HG03135 (cell line): ENCODE measurements at regions not wholly inside any gene's neighbourhood (a gene's known extent, or its start where the extent isn't known, plus 50 kb on each side); places are given as distances from the start of the nearest gene placed in this dataset.

Experiments used
- ATAC-seq: cut with Tn5 transposase; IDR thresholded peaks from one replicate; pipeline ENCODE4 v1.9.1; 2021; ENCODE audit warnings: mild to moderate bottlenecking, moderate library complexity; ENCODE audit not compliant: unreplicated experiment

DNA sequence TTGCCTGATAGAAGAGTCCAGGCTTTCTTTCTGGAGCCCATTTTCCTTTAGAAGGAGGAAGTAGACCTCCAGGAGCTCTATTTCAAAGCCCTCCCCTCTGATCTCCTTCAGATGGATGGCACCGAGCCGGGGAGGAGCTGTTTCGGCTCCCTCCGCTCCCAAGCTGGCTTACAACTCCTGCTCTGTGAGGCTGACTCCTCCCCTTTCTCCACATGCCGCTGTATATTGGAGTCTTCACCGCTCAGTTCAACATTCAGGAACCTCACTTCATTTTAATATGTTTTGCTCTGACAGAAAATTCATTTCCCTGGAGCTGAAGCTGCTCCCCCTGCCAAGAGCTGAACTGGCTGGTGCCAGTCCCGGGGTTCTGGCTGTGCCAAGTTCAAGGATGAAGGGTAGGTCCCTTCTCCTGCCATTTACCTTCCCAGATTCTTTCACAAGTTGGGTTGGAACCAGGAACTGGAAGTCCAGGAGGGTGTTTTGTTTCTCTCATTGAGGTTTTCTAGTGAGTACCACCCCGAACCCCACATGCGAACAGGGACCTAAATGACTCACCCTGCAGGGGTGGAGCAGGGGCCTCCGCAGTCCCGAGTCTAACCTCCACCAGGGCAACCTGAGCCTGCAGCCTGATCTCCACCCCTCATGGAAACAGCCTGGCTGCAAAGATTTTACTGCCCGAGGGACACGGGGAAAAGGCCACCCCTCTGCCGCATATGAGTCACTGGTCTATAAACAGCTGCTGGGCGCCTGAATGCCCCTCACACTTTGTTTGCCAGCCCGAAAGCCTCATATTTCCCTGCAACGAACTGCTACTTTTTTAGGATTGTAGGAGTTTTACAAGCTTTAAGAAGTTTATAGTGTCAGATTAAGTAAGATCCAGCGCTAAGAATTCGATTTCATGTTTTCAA is 68.6 kb upstream of the FOXA2 start:
- ATAC-seq, result no peak

- no peak for ATAC-seq
These were observed 69.6 kb upstream of the FOXA2 start for GRCh38 chr20:22653658-22654642.

DNA sequence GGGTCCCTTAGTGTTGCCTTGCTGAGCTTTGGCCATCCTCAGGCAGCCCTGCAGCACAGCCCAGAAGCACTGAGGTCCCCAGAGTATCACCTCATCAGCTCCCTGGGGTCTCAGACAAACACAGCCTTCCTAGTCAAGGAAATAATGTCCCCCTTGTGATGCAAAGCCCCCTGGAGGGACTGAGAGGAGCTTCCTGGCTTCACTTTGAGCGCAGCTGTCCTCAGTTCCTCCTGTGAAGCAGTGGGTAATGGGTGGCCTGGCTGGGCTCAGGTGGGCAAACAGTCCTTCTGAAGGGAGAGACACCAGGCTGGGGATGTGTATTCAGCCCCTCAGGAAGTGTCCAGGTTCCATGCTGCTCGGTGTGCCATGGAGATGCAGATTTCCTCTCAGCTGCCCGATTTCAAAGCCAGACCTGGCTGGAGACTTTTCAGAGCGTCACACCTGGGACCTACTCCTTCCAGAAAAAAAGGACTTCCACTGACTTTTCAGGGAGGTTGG is 79.2 kb upstream of the FOXA2 start:
- ATAC-seq, result no peak

GRCh38 chr20:22667198-22667597 is 82.8 kb upstream of the FOXA2 start:
- no peak for ATAC-seq

DNA sequence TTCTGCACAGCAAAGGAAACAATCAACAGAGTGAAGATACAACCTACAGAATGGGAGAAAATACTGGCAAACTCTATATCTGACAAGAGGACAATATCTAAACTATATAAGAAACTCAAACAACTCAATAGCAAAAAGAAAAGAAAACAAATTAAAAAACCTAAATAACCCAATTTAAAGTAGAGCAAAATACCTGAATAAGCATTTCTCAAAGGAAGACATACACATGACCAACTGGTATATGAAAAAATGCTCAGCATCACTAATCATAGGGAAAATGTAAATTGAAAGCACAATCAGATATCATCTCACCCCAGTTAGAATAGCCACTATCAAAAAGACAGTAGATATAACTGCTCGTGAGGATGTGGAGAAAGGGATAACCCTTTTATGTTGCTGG is 87.8 kb upstream of the FOXA2 start:
- no peak for ATAC-seq

- ATAC-seq, result no peak
These were observed 89.1 kb upstream of the FOXA2 start for GRCh38 chr20:22673467-22673866.

DNA sequence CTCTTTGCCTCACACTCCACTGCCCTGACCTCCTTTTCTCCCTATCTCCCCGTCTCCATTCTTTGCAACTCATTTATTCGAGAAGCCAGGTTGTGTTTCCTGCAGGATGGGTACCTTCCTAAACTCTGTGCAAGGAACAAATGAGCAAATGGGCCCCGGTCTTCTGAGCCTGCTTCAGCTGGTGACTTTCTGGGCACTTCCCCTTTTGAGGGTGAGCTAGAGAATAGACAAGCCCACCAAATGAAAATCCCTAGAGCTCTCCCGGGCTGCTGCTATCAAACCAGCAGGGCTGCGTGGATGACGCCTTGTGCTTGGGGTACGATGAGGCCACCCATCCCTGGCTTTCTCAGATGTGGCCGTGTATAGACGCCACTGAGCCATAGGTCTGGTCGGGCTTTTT is 91.0 kb upstream of the FOXA2 start:
- ATAC-seq, result no peak

DNA sequence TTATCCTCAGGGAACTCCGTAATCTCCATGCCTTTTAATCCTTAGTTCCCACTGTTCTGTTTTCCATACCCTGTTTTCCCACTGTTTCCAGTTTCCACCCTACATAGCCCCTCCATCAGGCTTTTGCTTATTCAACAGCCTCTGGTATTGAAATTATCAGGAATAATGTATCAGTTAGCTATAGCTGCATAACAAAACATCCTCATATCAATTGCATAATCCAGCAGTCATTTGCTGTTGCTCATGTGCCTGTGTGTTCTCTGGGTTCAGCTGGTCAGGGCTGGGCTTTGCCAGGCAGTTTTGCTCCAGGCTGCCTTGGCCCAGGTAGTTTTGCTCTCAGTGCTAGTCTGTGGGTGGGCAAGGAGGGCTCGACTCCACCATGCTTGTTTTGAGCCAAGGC is 94.3 kb upstream of the FOXA2 start:
- no peak for ATAC-seq

DNA sequence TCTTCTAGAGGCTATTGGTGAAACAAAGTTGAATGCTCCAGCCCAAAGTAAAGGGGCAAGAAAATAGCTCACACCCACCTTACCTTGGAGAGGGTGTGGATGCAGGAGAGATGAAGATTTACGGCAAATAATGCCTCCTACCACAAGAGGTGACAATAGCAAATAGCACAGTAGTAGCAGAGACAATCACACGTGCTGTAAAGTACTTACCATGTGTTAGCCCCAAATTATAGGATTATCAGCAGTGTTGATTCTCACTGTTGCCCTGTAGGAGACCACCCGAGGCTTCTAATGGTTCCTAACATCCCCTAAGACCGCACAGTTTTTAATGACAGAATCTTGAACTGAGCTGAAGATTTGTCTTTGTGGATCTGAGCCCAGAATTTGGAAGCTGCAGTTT is 94.8 kb upstream of the FOXA2 start:
- ATAC-seq, result no peak

- ATAC-seq, result no peak
These were observed 95.8 kb upstream of the FOXA2 start for GRCh38 chr20:22680031-22680740.

DNA sequence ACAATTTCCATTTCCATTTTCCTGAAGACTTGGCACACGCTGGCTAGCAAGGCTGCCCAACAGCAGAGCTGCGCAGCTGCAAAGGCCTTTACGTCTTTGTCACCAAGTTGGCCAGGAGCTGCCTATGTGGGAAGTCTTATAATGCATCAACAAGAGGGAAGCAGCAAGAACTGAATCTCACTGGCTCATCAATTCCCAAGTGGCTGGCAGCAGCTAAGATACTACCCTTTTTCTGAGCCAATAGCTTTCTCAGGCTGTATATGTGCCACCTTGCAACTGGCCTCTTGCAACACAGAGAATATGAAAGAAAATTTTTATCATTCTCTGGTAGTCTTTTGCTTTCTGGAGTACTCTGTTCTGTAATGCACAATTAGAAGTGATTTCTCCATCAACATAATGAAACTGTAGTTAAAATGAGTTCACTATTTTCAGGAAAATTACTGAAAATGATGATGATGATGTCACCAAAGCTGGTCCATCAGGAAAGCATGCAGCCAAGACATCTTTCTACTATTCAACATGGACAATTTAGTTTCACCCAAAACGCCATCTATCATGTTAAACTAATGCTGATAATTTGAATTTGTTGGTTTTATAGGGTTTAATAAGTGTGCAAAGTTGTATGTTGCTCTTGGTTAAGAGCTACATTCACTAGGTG is 97.3 kb upstream of the FOXA2 start:
- ATAC-seq, result no peak

- ATAC-seq, result no peak
These were observed 98.0 kb upstream of the FOXA2 start for GRCh38 chr20:22682381-22682780.

GRCh38 chr20:22684072-22684762 is 99.8 kb upstream of the FOXA2 start:
- no peak for ATAC-seq

- ATAC-seq, result no peak
These were observed 100.5 kb upstream of the FOXA2 start for GRCh38 chr20:22684763-22685443.

- no peak for ATAC-seq
These were observed 101.7 kb upstream of the FOXA2 start for GRCh38 chr20:22686097-22686496.

GRCh38 chr20:22687676-22688349 is 103.4 kb upstream of the FOXA2 start:
- no peak for ATAC-seq

DNA sequence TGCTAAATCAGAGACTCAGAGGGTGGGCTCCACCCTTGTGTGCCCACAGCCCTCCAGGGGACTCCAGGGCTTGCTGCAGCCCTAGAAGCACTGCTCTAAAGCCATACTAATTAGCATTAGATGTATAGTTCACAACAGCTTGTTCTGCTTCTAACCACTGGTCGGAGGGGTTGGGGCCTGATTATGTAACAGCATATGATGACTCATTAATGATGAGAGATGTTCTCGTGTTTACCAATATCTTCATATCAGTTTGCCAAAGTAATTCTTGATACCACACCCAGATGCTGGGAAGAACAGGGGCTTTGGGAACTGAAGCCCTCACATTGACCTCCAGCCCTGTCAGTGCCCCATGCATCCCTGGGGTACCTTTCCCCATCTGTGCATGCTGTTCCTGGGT is 104.1 kb upstream of the FOXA2 start:
- no peak for ATAC-seq

GRCh38 chr20:22689266-22689665 is 104.9 kb upstream of the FOXA2 start:
- ATAC-seq, result no peak

DNA sequence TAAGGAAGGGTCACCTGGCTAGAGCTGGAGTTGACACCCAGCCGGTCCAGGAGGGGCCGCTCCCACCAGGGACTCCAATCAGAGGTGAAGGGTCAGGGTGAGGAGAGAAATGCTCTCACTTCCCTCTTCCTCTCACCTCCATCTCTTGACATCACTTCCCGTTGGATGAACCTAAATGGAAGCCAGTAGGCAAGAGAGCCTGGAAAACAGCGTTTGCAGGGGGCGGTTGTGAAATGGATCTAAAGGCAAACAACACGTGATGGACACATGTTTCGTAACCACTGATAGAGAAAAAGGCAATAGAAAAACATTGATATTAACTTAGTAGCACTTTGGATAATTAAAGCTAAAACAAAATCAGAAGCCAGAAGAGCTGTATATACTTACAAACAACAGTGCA is 105.6 kb upstream of the FOXA2 start:
- no peak for ATAC-seq
